ENCODE measurements at regions not wholly inside any gene's neighbourhood (a gene's known extent, or its start where the extent isn't known, plus 50 kb on each side); places are given as distances from the start of the nearest gene placed in this dataset.
"Not testable (repeated sequence)": the region's sequence is repeated elsewhere in the genome, so short reads cannot be mapped to it uniquely, and the experiment has no call there.

GRCh38 chr4:10388146-10388545 lies 69.1 kb downstream of the ZNF518B start:
- H3K9me2 ChIP-seq (ENCODE audit: insufficient read depth); H3K4me3 ChIP-seq (replicated peaks in 1 of 2; ENCODE audit: low read depth in 1 of 2, low read length in 2 of 2); H3K9ac ChIP-seq (ENCODE audit: low read length); DNase-seq (ENCODE audit: low read depth, low spot score); H3K79me2 ChIP-seq (ENCODE audit: insufficient read depth, low read length); H3K9me3 ChIP-seq (ENCODE audit: control insufficient read depth in 1 of 2, insufficient read depth in 1 of 2, low read depth in 1 of 2, low read length in 2 of 2); CTCF ChIA-PET; H3K4me2 ChIP-seq (ENCODE audit: low read length); H3K36me3 ChIP-seq (ENCODE audit: control insufficient read depth in 1 of 2, insufficient read depth in 2 of 2, low read length in 2 of 2); H3K4me1 ChIP-seq (ENCODE audit: control insufficient read depth in 1 of 2, insufficient read depth in 2 of 2, low read length in 2 of 2); H3K27me3 ChIP-seq (ENCODE audit: insufficient read depth, low read length); intact Hi-C loops (cut with micrococcal nuclease); RAD21 ChIA-PET (ENCODE audit: low non-redundant PET in 1 of 2, low total read pairs in 2 of 2, uncharacterized antibody in 2 of 2, unreplicated experiment in 2 of 2); H4K20me1 ChIP-seq (ENCODE audit: insufficient read depth); ATAC-seq; BruUV-seq (replicated peaks); POLR2A ChIA-PET; H2AFZ ChIP-seq (ENCODE audit: low read depth, low read length, poor library complexity, severe bottlenecking); H3K27ac ChIP-seq (ENCODE audit: low read depth, low read length): not testable (repeated sequence)

GRCh38 chr4:10385994-10386394 lies 71.2 kb downstream of the ZNF518B start:
- DNase-seq (ENCODE audit: low read depth, low spot score) (no peak), ATAC-seq (no peak)
- Histone ChIP-seq H3K36me3 (ENCODE audit: control insufficient read depth in 1 of 2, insufficient read depth in 2 of 2, low read length in 2 of 2) (no peaks in the 10 kb centered on the region), H3K27me3 (ENCODE audit: insufficient read depth, low read length) (peaks cover 15% of the 10 kb centered on the region), H2AFZ (ENCODE audit: low read depth, low read length, poor library complexity, severe bottlenecking) (no peak overlapping the region), H3K9ac (ENCODE audit: low read length) (no peak overlapping the region), H4K20me1 (ENCODE audit: insufficient read depth) (no peaks in the 10 kb centered on the region), H3K4me1 (ENCODE audit: control insufficient read depth in 1 of 2, insufficient read depth in 2 of 2, low read length in 2 of 2) (no peaks in the 10 kb centered on the region), H3K79me2 (ENCODE audit: insufficient read depth, low read length) (no peaks in the 10 kb centered on the region), H3K4me2 (ENCODE audit: low read length) (no peak overlapping the region), H3K27ac (ENCODE audit: low read depth, low read length) (no peak overlapping the region), H3K4me3 (replicated peaks in 1 of 2; ENCODE audit: low read depth in 1 of 2, low read length in 2 of 2) (no peak overlapping the region), H3K9me2 (ENCODE audit: insufficient read depth) (no peaks in the 10 kb centered on the region), H3K9me3 (ENCODE audit: control insufficient read depth in 1 of 2, insufficient read depth in 1 of 2, low read depth in 1 of 2, low read length in 2 of 2) (no peaks in the 10 kb centered on the region)
- POLR2A ChIA-PET = no interaction called here
- CTCF ChIA-PET = no interaction called here
- intact Hi-C loops (cut with micrococcal nuclease) = no loop called here
- RAD21 ChIA-PET (ENCODE audit: low non-redundant PET in 1 of 2, low total read pairs in 2 of 2, uncharacterized antibody in 2 of 2, unreplicated experiment in 2 of 2) = no interaction called here
- TF ChIP-seq RAD21 (IDR thresholded peaks at IDR 0.05; ENCODE audit: low read depth) (no peak), EGR1 (IDR thresholded peaks at IDR 0.05; ENCODE audit: low read depth) (no peak), EZH2phosphoT487 (IDR thresholded peaks at IDR 0.05; ENCODE audit: borderline replicate concordance) (no peak)
- BruUV-seq (replicated peaks) = no TSS peak

GRCh38 chr4:10384974-10385373 lies 72.3 kb downstream of the ZNF518B start:
- Histone ChIP-seq H2AFZ (ENCODE audit: low read depth, low read length, poor library complexity, severe bottlenecking) (no peak overlapping the region), H3K27ac (ENCODE audit: low read depth, low read length) (no peak overlapping the region), H3K79me2 (ENCODE audit: insufficient read depth, low read length) (no peaks in the 10 kb centered on the region), H3K4me2 (ENCODE audit: low read length) (no peak overlapping the region), H3K27me3 (ENCODE audit: insufficient read depth, low read length) (peaks cover 22% of the 10 kb centered on the region), H3K9me3 (ENCODE audit: control insufficient read depth in 1 of 2, insufficient read depth in 1 of 2, low read depth in 1 of 2, low read length in 2 of 2) (no peaks in the 10 kb centered on the region), H4K20me1 (ENCODE audit: insufficient read depth) (no peaks in the 10 kb centered on the region), H3K9me2 (ENCODE audit: insufficient read depth) (no peaks in the 10 kb centered on the region), H3K4me1 (ENCODE audit: control insufficient read depth in 1 of 2, insufficient read depth in 2 of 2, low read length in 2 of 2) (no peaks in the 10 kb centered on the region), H3K36me3 (ENCODE audit: control insufficient read depth in 1 of 2, insufficient read depth in 2 of 2, low read length in 2 of 2) (no peaks in the 10 kb centered on the region), H3K4me3 (replicated peaks in 1 of 2; ENCODE audit: low read depth in 1 of 2, low read length in 2 of 2) (no peak overlapping the region), H3K9ac (ENCODE audit: low read length) (no peak overlapping the region)
- TF ChIP-seq CEBPB (IDR thresholded peaks at IDR 0.05; ENCODE audit: low read depth) = no peak
- intact Hi-C loops (cut with micrococcal nuclease) = loop anchor here (1.0 kb wide), 1 partner anchor 29 kb away; no protein-coding TSS in a partner anchor
- CTCF ChIA-PET = no interaction called here
- no TSS peak for BruUV-seq (replicated peaks)
- RAD21 ChIA-PET (ENCODE audit: low non-redundant PET in 1 of 2, low total read pairs in 2 of 2, uncharacterized antibody in 2 of 2, unreplicated experiment in 2 of 2) = no interaction called here
- no peak for DNase-seq (ENCODE audit: low read depth, low spot score)
- POLR2A ChIA-PET = no interaction called here
- no peak; the same call in 1 of the 2 replicates for ATAC-seq

All from HCT116 (cell line).